NCI-H2081 (cell line): ENCODE measurements at regions not wholly inside any gene's neighbourhood (a gene's known extent, or its start where the extent isn't known, plus 50 kb on each side); places are given as distances from the start of the nearest gene placed in this dataset.
A peak's percentile ranks its signal among the peaks of the same experiment; 100 is the strongest.
"Not testable (repeated sequence)": the region's sequence is repeated elsewhere in the genome, so short reads cannot be mapped to it uniquely, and the experiment has no call there.

Experiments
- DNase-seq, 2 experiments: peaks; one replicate each; lab custom pipeline; 2025; lab: John Stamatoyannopoulos, UW

- DNase-seq = no peak
Measured at GRCh38 chr18:22701326-22701725, 231.8 kb upstream of the RBBP8 start.

DNA sequence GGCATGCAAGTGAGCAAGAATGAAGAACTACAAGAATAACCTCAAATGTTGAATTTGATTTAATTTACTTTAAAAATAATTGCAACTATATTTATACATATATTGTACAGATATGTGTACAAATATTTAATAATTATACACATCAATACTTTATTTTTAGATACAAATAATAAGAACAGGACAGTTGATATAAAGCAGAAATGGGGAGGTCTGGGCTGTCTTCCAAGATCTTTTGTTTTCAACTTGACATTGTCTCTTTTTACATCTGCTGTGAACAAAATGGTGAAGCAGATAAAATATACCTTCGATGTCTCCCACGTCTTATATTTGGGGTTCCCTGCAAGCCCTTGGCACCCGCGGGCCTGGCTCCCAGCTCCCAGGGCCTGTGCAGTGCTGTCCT is 231.3 kb upstream of the RBBP8 start:
- DNase-seq = no peak

DNA sequence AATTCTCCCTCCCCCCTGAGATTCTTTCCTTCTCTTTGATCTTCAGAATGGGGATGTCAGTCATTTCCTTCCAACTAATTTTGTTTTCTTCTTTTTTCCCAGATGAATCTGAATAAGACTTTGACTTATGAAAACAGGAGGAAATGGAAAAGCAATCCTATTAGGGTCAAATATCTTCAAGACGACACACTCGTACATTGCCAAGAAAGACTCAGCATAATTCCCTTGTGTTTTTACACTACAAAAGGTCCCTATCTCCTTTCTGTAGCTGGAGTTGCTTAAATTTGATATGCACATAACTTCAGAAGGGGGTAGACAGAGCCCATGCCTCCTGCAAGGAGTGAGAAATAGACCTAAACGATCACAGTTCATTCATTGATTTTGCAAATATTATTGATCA is 230.3 kb upstream of the RBBP8 start:
- no peak for DNase-seq

DNA sequence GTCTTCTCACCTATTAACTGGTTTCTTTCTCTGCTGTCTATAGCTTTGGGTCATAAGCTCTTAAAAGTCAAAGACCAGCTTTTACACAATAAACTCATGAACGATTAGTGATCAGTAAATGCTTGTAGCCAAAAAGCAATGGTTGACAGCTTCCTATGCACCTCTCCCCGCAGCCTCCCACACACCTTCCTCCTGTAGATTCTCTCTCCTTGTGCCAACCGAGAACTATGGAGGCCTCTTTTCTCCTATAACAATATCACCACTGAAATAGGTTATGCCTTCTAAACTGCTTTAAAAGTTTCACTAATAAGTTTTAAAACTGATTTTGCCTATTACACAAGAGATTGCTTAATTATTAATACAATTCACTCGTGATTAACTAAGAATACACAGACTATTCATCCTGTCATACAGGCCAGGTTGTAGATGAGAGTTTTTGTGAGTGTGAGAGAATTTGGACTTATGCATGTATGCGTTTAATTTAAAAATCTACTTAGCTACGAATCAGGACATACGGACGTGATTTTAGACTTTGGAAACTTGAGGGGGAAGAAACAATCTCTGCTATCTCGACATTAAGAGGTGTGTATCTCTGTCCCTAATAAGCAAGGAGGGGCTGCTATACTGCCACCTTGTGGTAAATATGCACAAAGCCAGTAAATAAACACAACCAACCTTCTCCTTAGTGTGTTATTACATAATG is 229.1 kb upstream of the RBBP8 start:
- peak; percentile 11 to 45 for DNase-seq

- DNase-seq = no peak
Measured at GRCh38 chr18:22704586-22704918, 228.6 kb upstream of the RBBP8 start.

GRCh38 chr18:22705328-22705727 is 227.8 kb upstream of the RBBP8 start:
- DNase-seq = no peak

- DNase-seq = not testable (repeated sequence)
Measured at GRCh38 chr18:22706025-22706424, 227.1 kb upstream of the RBBP8 start.

GRCh38 chr18:22709288-22710060 is 223.7 kb upstream of the RBBP8 start:
- DNase-seq = no peak

DNA sequence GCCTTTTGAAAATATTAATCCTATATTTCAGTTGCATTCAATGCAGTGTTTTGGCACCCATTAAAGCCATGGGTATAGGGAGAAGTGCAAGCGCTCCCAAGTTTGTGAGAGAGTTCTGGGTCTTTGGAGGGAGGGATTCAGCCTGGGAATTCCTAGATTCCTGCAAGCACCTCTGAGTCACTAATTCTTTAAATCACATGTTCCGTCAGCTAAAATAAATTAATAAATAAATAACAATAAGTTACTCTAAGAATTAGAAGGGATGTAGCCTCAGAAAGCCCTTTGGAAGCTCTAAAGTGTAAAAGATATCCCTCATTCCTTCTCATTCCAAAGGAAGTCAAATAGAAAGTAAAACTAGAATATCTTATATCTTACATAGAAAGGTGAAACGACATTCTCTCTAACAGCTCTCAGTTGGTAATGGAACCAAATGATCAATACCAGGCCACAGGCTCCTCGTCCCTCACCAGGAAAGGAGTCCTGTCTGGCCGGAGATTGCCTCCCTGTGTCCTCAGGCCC is 222.4 kb upstream of the RBBP8 start:
- no peak for DNase-seq

- DNase-seq = no peak
Measured at GRCh38 chr18:22711192-22711685, 221.9 kb upstream of the RBBP8 start.

DNA sequence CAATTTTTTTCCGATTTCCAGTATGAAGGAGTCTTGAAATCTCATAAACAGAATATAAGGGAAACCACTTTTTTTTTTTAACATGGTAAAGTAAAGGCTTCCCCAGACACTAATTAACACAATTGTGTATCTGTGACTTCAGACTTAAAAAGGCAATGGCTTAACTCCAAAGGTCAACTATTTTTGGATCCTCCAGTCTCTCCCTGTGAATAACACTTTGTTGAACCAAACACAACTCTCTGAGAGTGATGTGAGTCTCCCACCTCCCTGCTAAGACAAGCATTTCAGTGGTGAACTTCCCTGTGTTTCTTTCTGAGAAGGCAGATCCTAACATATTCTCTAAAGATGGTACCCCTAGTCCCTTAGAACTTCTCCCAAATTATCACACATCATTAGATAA is 219.6 kb upstream of the RBBP8 start:
- DNase-seq = no peak

DNA sequence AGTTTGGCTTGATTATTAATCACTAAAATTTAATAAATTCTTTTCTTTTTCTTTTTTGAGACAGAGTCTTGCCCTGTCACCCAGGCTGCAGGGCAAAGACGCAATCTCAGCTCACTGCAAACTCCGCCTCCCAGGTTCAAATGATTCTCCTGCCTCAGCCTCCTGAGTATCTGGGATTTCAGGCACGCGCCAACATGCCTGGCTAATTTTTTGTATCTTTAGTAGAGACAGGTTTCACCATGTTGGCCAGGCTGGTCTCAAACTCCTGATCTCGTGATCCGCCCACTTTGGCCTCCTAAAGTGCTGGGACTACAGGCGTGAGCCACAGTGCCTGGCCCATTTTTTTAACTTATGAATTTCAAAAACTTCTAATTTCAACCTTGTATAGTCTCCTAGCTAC is 215.6 kb upstream of the RBBP8 start:
- DNase-seq = not testable (repeated sequence)

DNA sequence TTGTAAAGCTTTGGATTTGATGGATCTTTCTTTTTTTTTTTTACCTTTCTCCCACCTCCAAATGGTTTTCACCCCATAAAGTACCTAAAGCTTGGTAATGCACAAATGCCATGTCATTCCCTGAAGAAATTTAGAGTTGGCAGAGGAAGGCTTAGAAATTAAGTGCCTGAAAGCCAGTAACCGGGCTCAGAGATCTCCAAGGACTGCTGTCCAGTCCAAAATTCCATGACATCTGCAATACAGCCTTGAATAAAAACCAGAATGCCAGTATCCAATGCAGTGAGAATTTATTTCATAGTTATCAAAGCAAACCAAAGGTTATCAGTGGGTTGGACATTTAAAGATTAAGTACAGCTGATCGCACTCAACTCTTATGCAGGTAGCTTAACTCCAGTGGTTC is 209.9 kb upstream of the RBBP8 start:
- DNase-seq = no peak

GRCh38 chr18:22723773-22724172 is 209.4 kb upstream of the RBBP8 start:
- DNase-seq = no peak

DNA sequence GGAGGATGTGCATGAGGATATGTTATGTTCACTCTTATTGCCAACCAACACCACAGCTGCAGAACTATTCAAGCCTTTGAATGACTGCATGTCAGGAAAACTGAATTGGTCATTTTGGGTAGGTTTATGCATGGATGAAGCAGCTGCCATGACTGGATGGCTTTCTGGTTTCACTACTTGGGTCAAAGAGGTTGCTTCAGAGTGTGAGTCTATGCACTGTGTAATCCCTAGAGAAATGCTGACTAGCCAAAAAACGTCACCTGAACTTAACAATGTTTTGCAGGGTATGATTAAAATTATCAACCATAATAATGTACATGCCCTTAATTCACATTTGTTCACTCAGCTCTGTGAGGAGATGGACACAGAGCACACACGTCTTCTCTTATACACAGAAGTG is 206.7 kb upstream of the RBBP8 start:
- DNase-seq = no peak

GRCh38 chr18:22728016-22728415 is 205.1 kb upstream of the RBBP8 start:
- no peak for DNase-seq

DNA sequence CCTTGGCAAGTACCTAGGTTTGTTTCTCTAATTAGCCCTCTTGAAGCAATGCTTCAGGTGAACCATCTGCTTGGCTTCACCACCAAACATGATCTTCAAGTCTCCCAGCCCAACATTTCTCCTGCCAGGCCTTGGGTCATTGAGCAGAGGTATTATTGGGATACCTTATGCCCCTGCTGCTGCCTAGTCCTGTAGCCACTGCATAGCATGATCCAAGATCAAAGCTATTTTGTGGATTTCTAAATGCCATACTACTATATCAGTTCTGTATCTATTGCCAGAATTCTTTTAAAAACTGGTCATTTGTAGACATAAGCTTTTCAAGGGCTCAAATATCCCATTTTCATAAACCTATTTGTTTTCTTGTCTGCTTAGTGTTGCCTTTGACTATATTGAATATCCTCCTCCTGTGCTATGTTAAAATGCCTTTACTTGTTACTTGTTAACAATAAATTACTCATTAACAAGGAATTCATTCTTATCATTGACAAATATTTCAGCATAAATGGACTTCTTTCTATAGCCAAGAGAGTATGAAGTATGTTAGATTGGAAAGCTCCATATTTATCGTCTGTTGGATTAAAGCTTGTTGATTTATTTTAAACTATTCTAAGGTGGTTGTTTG is 204.5 kb upstream of the RBBP8 start:
- no peak for DNase-seq

DNA sequence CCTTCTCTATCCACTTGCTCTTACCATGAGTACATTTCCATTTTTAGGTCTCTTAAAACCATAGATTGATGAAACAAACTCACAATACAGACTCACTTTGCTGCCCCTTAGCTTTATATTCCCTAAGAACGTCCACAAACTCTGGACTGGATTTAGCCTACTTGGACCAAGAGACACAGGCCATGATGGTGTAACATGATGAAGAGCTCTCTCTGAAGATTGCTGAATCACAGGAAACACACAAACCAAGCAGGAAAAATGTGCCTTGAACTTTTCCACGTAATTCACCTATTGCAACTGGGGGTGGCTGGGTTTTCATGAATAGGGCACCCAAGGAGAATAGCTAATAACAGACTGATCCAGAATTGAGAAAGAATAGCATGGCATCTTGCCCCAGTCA is 201.7 kb upstream of the RBBP8 start:
- DNase-seq = no peak

GRCh38 chr18:22734105-22734661 is 198.9 kb upstream of the RBBP8 start:
- DNase-seq = no peak

- no peak for DNase-seq
Measured at GRCh38 chr18:22734791-22735627, 198.1 kb upstream of the RBBP8 start.

DNA sequence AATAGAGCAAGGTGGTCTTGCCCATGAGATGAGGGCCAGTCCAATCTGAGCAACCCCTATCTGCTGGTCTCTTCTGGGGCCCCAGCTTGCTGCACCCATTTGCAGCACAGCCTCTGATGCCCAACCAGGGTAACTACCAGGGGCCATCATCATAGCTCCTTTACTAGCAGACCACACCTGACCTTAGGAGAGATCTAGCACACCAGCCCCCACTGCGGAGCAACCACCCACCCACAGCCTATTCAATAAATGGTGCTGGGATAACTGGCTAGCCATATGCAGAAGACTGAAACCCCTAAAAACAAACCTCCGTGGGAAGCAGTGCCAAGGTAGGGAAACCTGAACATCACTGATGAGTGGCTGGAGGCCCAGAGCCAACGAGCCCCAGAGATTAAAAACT is 196.1 kb upstream of the RBBP8 start:
- no peak for DNase-seq
